NCI-H345 (cell line): ENCODE measurements at regions not wholly inside any gene's neighbourhood (a gene's known extent, or its start where the extent isn't known, plus 50 kb on each side); places are given as distances from the start of the nearest gene placed in this dataset.

Experiments
- DNase-seq: peaks from one replicate; lab custom pipeline; 2025; lab: John Stamatoyannopoulos, UW

GRCh38 chr15:81865850-81866537 lies 179.8 kb downstream of the MEX3B start:
- no peak for DNase-seq

- DNase-seq = no peak
Measured at GRCh38 chr15:81863162-81863561, 182.7 kb downstream of the MEX3B start.

- DNase-seq = peak; percentile 79
Measured at GRCh38 chr15:81859737-81860516, 185.9 kb downstream of the MEX3B start.

GRCh38 chr15:81858586-81858985 lies 187.2 kb downstream of the MEX3B start:
- DNase-seq = peak; percentile 43

GRCh38 chr15:81858136-81858535 lies 187.7 kb downstream of the MEX3B start:
- DNase-seq = no peak

GRCh38 chr15:81856634-81857026 lies 189.2 kb downstream of the MEX3B start:
- DNase-seq = no peak

GRCh38 chr15:81856001-81856633 lies 189.7 kb downstream of the MEX3B start:
- DNase-seq = no peak

GRCh38 chr15:81853150-81853748 lies 192.6 kb downstream of the MEX3B start:
- DNase-seq = no peak

GRCh38 chr15:81852411-81853149 lies 193.2 kb downstream of the MEX3B start:
- no peak for DNase-seq

GRCh38 chr15:81851757-81852156 lies 194.1 kb downstream of the MEX3B start:
- DNase-seq = no peak

- DNase-seq = no peak
Measured at GRCh38 chr15:81851325-81851724, 194.5 kb downstream of the MEX3B start.

- DNase-seq = no peak
Measured at GRCh38 chr15:81849289-81849688, 196.5 kb downstream of the MEX3B start.

- DNase-seq = no peak
Measured at GRCh38 chr15:81848701-81849100, 197.1 kb downstream of the MEX3B start.

GRCh38 chr15:81843757-81844407 lies 201.9 kb downstream of the MEX3B start:
- no peak for DNase-seq

GRCh38 chr15:81843226-81843625 lies 202.6 kb downstream of the MEX3B start:
- DNase-seq = no peak

- no peak for DNase-seq
Measured at GRCh38 chr15:81839387-81839786, 206.4 kb downstream of the MEX3B start.

GRCh38 chr15:81835731-81836130 lies 210.1 kb downstream of the MEX3B start:
- no peak for DNase-seq

- no peak for DNase-seq
Measured at GRCh38 chr15:81830520-81830919, 215.3 kb downstream of the MEX3B start.

GRCh38 chr15:81829918-81830317 lies 215.9 kb downstream of the MEX3B start:
- DNase-seq = no peak

GRCh38 chr15:81828135-81828534 lies 217.7 kb downstream of the MEX3B start:
- no peak for DNase-seq

- DNase-seq = no peak
Measured at GRCh38 chr15:81825136-81825535, 220.7 kb downstream of the MEX3B start.
